ENCODE measurements at regions not wholly inside any gene's neighbourhood (a gene's known extent, or its start where the extent isn't known, plus 50 kb on each side); places are given as distances from the start of the nearest gene placed in this dataset.

- TF ChIP-seq CTBP1 (IDR thresholded peaks at IDR 0.05; ENCODE audit: borderline replicate concordance) (no peak), BHLHE40 (IDR thresholded peaks at IDR 0.05; ENCODE audit: borderline replicate concordance) (no peak), FOXM1 (IDR thresholded peaks at IDR 0.05; ENCODE audit: borderline replicate concordance) (no peak), ARNT (IDR thresholded peaks at IDR 0.05) (no peak), TARDBP (IDR thresholded peaks at IDR 0.05) (no peak), SUZ12 (IDR thresholded peaks at IDR 0.05) (no peak), HDGF (IDR thresholded peaks at IDR 0.05; ENCODE audit: borderline replicate concordance) (no peak), PKNOX1 (IDR thresholded peaks at IDR 0.05) (no peak), SP1 (IDR thresholded peaks at IDR 0.05) (no peak), FOXK2 (IDR thresholded peaks at IDR 0.05) (no peak), ELF4 (IDR thresholded peaks at IDR 0.05) (no peak), FOXA1 (IDR thresholded peaks at IDR 0.05) (no peak)
Observed at GRCh38 chr5:3035452-3035851, 284.0 kb upstream of the IRX2 start.

Measured in HEK293T (cell line).